ENCODE measurements at regions not wholly inside any gene's neighbourhood (a gene's known extent, or its start where the extent isn't known, plus 50 kb on each side); places are given as distances from the start of the nearest gene placed in this dataset.

GRCh38 chr3:103195216-103195615 lies 760.4 kb downstream of the ZPLD1 start:
- Histone ChIP-seq H2BK15ac (ENCODE audit: low read length) (no peak overlapping the region), H3K27ac (ENCODE audit: low read depth, low read length) (no peak overlapping the region), H2BK5ac (ENCODE audit: low read depth, low read length) (no peak overlapping the region), H3K18ac (ENCODE audit: extremely low read depth, low read length) (no peak overlapping the region), H4K5ac (ENCODE audit: insufficient read length, low read depth, low read length) (no peak overlapping the region), H3K36me3 (ENCODE audit: control insufficient read depth in 2 of 4, insufficient read depth in 4 of 4, low read length in 3 of 4) (no peaks in the 10 kb centered on the region), H4K91ac (replicated peaks; ENCODE audit: insufficient read length, low read length) (no peak overlapping the region), H3K23me2 (ENCODE audit: low read depth, low read length) (no peaks in the 10 kb centered on the region), H2AFZ (ENCODE audit: low read length) (no peak overlapping the region), H3K27me3 (replicated peaks in 1 of 4; ENCODE audit: control insufficient read depth in 3 of 4, extremely low read depth in 1 of 4, insufficient read depth in 3 of 4, low read length in 3 of 4) (no peaks in the 10 kb centered on the region), H3K4me2 (ENCODE audit: insufficient read depth in 1 of 2, low read depth in 2 of 2, low read length in 2 of 2) (no peak overlapping the region), H3K14ac (ENCODE audit: insufficient read length) (no peak overlapping the region), H4K20me1 (replicated peaks in 1 of 2; ENCODE audit: control insufficient read depth in 1 of 2, insufficient read depth in 2 of 2, low read length in 2 of 2) (no peaks in the 10 kb centered on the region), H3K9me3 (ENCODE audit: insufficient read depth in 2 of 2, low read depth in 1 of 2, low read length in 1 of 2) (no peaks in the 10 kb centered on the region), H2BK120ac (replicated peaks; ENCODE audit: low read depth, low read length) (no peak overlapping the region), H2BK20ac (ENCODE audit: low read length) (no peak overlapping the region), H3K23ac (ENCODE audit: insufficient read length) (no peak overlapping the region), H3K79me1 (ENCODE audit: low read depth, low read length) (no peaks in the 10 kb centered on the region), H2BK12ac (ENCODE audit: low read depth, low read length) (no peak overlapping the region), H3K9ac (replicated peaks in 1 of 4; ENCODE audit: extremely low read depth in 1 of 4, low read depth in 3 of 4, low read length in 3 of 4) (no peak overlapping the region), H4K8ac (ENCODE audit: extremely low read depth, insufficient read depth, low read length) (no peak overlapping the region), H2AK5ac (ENCODE audit: low read depth, low read length) (no peak overlapping the region), H3K4ac (replicated peaks; ENCODE audit: insufficient read length, low read depth, low read length) (no peak overlapping the region), H3K4me1 (replicated peaks in 1 of 4; ENCODE audit: control insufficient read depth in 3 of 4, insufficient read depth in 4 of 4, low read length in 3 of 4) (no peaks in the 10 kb centered on the region), H3K56ac (replicated peaks; ENCODE audit: insufficient read length, low read depth, low read length) (no peak overlapping the region), H3K4me3 (ENCODE audit: extremely low read depth in 1 of 4, insufficient read depth in 2 of 4, low read depth in 3 of 4, low read length in 4 of 4) (no peak overlapping the region), H3K79me2 (ENCODE audit: control insufficient read depth in 1 of 2, insufficient read depth in 2 of 2, low read length in 2 of 2) (no peaks in the 10 kb centered on the region)
- CTCF ChIA-PET (ENCODE audit: partially characterized antibody): interaction anchor here (0.7 kb wide), 1 partner anchor 454 kb away, joined by 3 read pairs; no protein-coding TSS in a partner anchor
- TF ChIP-seq BCL11A (IDR thresholded peaks at IDR 0.05; ENCODE audit: low read depth in 2 of 2, low read length in 2 of 2) (no peak), KDM1A (IDR thresholded peaks at IDR 0.05; ENCODE audit: borderline replicate concordance, low read length) (no peak), JUN (IDR thresholded peaks at IDR 0.05; ENCODE audit: low read depth, low read length) (no peak), TEAD4 (IDR thresholded peaks at IDR 0.05; ENCODE audit: low read depth, low read length) (no peak)
- DNase-seq (ENCODE audit: low read depth in 1 of 2, low spot score in 2 of 2) (no peak), FAIRE-seq (no peak)
- POLR2A ChIA-PET (ENCODE audit: partially characterized antibody): no interaction called here
- WGBS, 2 experiments (ENCODE audit: extremely low coverage in 1 of 2, insufficient coverage in 1 of 2, insufficient read length in 1 of 2, insufficient replicate concordance in 2 of 2, low coverage in 1 of 2, low lambda C conversion rate in 2 of 2, missing lambda C conversion rate in 1 of 2): 87% methylated on average over 4 of the region's 4 CpGs; no CpG with 5 or more reads in 1 of the 2 experiments
